HepG2 (cell line): ENCODE measurements at regions not wholly inside any gene's neighbourhood (a gene's known extent, or its start where the extent isn't known, plus 50 kb on each side); places are given as distances from the start of the nearest gene placed in this dataset.

Experiments used
- CREB1 ChIP-seq, 2 experiments: fragments of 450-650 bp in 1 of 2; IDR thresholded peaks; 2 replicates each; pipeline ENCODE4 v1.6.1; 2016 to 2017; ENCODE audit warnings: control low read depth in 1 of 2, mild to moderate bottlenecking in 1 of 2, missing compliant biosample characterization in 1 of 2, missing genetic modification characterization in 1 of 2
- HNF4A ChIP-seq: sonication (generic); formaldehyde crosslinking; IDR thresholded peaks from 2 replicates; pipeline ENCODE4 v1.4.0; 2020; ENCODE audit warnings: missing genetic modification reagents
- JUN ChIP-seq: sonication (generic); formaldehyde crosslinking; IDR thresholded peaks from 2 replicates; pipeline ENCODE4 v1.4.0; 2020; ENCODE audit warnings: mild to moderate bottlenecking, missing genetic modification reagents
- NFIC ChIP-seq: IDR thresholded peaks from 2 replicates; pipeline ENCODE4 v1.6.1; 2012; ENCODE audit warnings: mild to moderate bottlenecking, low read length, inconsistent platforms
- PAF1 ChIP-seq: IDR thresholded peaks from 2 replicates; pipeline ENCODE4 v1.6.1; 2016; ENCODE audit warnings: missing genetic modification reagents, missing compliant biosample characterization
- POLR2A ChIP-seq, 2 experiments: IDR thresholded peaks; 2 replicates each; pipeline ENCODE4 v1.6.1; 2011; ENCODE audit warnings: low read depth in 2 of 2, low read length in 2 of 2, mild to moderate bottlenecking in 1 of 2, moderate library complexity in 1 of 2; ENCODE audit not compliant: insufficient read depth in 1 of 2
- RXRA ChIP-seq: sonication (generic); formaldehyde crosslinking; IDR thresholded peaks from 2 replicates; pipeline ENCODE4 v1.5.1; 2020; ENCODE audit warnings: missing genetic modification reagents
- TBX3 ChIP-seq: fragments of 450-650 bp; IDR thresholded peaks from 2 replicates; pipeline ENCODE4 v1.6.1; 2017; ENCODE audit warnings: antibody characterized with exemption, mild to moderate bottlenecking, inconsistent platforms, borderline replicate concordance
- ZNF3 ChIP-seq: IDR thresholded peaks from 2 replicates; pipeline ENCODE4 v1.7.0; 2017; ENCODE audit warnings: inconsistent platforms
- ZNF331 ChIP-seq: sonication (generic); formaldehyde crosslinking; IDR thresholded peaks from 2 replicates; pipeline ENCODE4 v1.4.0; 2020; ENCODE audit warnings: missing genetic modification reagents
- ZNF792 ChIP-seq: IDR thresholded peaks from 2 replicates; pipeline ENCODE4 v1.6.1; 2016
- TF ChIP-seq, protein P1 (sequence below): sonication (generic); formaldehyde crosslinking; IDR thresholded peaks from 2 replicates; pipeline ENCODE4 v1.8.1; 2022; ENCODE audit warnings: low read depth, mild to moderate bottlenecking, missing genetic modification reagents
- TF ChIP-seq, protein P2 (sequence below): IDR thresholded peaks from 2 replicates; pipeline ENCODE4 v1.6.1; 2016; ENCODE audit warnings: low read depth, control low read depth
- TF ChIP-seq, protein P3 (sequence below): sonication (generic); formaldehyde crosslinking; IDR thresholded peaks from 2 replicates; pipeline ENCODE4 v1.4.0; 2020; ENCODE audit warnings: missing genetic modification reagents
- TF ChIP-seq, protein P4 (sequence below): sonication (generic); formaldehyde crosslinking; IDR thresholded peaks from 2 replicates; pipeline ENCODE4 v1.5.0; 2020; ENCODE audit warnings: missing genetic modification reagents
- TF ChIP-seq, protein P5 (sequence below): IDR thresholded peaks from 2 replicates; pipeline ENCODE4 v1.6.1; 2016; ENCODE audit warnings: low read depth, missing genetic modification reagents, missing compliant biosample characterization

DNA sequence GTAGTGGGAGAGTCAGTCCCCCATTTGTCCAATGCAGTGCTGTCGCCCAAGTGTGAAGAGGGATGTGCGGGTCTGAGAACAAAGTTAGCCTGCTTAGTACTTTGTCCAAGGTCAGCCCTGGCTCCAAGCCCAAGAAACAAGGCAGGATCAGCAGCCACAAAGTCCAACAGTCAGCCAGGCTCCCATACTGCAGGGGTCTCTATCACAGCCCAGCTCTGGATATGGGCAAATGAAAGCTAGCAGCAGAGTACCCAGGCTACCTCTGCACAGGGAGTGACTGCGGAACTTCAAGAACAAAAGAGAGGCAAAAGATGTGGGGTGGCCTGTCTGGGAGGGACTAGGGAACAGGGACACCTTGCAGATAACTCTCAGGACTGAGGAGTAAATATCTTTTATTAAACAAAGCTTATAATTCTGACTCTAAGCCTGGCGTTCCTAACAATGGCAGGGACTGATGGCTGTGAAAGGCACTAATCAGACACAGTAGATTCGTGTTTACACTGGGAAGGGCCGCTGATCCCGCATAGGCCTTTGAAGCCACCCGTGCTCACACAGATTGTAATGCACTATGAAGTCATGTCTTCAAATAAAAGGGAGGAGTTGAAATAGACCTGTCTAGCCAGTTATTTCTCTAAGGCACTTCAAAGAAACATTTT, 91.0 kb upstream of the EEA1 start (continued):
- TF ChIP-seq RXRA (CRISPR knock-in tag): peak; percentile 76; the same call in 1 of the 2 replicates
- no peak for TF ChIP-seq CREB1 (IDR thresholded peaks at IDR 0.05)
- 0 out of 2 replicates have a peak, but pooled peaks have one; percentile 34 for TF ChIP-seq CREB1 (CRISPR knock-in tag; IDR thresholded peaks at IDR 0.05)
- peak; percentile 79 for TF ChIP-seq NFIC
- peak; percentile 40; the same call in 1 of the 2 replicates for TF ChIP-seq JUN (CRISPR knock-in tag)
- TF ChIP-seq, protein P1, sequence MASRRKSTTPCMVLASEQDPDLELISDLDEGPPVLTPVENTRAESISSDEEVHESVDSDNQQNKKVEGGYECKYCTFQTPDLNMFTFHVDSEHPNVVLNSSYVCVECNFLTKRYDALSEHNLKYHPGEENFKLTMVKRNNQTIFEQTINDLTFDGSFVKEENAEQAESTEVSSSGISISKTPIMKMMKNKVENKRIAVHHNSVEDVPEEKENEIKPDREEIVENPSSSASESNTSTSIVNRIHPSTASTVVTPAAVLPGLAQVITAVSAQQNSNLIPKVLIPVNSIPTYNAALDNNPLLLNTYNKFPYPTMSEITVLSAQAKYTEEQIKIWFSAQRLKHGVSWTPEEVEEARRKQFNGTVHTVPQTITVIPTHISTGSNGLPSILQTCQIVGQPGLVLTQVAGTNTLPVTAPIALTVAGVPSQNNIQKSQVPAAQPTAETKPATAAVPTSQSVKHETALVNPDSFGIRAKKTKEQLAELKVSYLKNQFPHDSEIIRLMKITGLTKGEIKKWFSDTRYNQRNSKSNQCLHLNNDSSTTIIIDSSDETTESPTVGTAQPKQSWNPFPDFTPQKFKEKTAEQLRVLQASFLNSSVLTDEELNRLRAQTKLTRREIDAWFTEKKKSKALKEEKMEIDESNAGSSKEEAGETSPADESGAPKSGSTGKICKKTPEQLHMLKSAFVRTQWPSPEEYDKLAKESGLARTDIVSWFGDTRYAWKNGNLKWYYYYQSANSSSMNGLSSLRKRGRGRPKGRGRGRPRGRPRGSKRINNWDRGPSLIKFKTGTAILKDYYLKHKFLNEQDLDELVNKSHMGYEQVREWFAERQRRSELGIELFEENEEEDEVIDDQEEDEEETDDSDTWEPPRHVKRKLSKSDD: 0 out of 2 replicates have a peak, but pooled peaks have one; percentile 23
- peak; percentile 55 for TF ChIP-seq HNF4A (CRISPR knock-in tag)
- TF ChIP-seq ZNF331 (CRISPR knock-in tag): peak; percentile 43; the same call in 1 of the 2 replicates
- TF ChIP-seq, protein P2, sequence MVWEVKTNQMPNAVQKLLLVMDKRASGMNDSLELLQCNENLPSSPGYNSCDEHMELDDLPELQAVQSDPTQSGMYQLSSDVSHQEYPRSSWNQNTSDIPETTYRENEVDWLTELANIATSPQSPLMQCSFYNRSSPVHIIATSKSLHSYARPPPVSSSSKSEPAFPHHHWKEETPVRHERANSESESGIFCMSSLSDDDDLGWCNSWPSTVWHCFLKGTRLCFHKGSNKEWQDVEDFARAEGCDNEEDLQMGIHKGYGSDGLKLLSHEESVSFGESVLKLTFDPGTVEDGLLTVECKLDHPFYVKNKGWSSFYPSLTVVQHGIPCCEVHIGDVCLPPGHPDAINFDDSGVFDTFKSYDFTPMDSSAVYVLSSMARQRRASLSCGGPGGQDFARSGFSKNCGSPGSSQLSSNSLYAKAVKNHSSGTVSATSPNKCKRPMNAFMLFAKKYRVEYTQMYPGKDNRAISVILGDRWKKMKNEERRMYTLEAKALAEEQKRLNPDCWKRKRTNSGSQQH (CRISPR knock-in tag): peak; percentile 49; the same call in 1 of the 2 replicates
- no peak; a peak in 1 of 4 replicates for TF ChIP-seq POLR2A (IDR thresholded peaks at IDR 0.05; ENCODE audit: insufficient read depth in 1 of 2, low read depth in 2 of 2, low read length in 2 of 2)
- TF ChIP-seq, protein P3, sequence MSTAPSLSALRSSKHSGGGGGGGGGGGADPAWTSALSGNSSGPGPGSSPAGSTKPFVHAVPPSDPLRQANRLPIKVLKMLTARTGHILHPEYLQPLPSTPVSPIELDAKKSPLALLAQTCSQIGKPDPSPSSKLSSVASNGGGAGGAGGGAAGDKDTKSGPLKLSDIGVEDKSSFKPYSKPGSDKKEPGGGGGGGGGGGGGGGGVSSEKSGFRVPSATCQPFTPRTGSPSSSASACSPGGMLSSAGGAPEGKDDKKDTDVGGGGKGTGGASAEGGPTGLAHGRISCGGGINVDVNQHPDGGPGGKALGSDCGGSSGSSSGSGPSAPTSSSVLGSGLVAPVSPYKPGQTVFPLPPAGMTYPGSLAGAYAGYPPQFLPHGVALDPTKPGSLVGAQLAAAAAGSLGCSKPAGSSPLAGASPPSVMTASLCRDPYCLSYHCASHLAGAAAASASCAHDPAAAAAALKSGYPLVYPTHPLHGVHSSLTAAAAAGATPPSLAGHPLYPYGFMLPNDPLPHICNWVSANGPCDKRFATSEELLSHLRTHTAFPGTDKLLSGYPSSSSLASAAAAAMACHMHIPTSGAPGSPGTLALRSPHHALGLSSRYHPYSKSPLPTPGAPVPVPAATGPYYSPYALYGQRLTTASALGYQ (CRISPR knock-in tag): peak; percentile 86
- TF ChIP-seq, protein P4, sequence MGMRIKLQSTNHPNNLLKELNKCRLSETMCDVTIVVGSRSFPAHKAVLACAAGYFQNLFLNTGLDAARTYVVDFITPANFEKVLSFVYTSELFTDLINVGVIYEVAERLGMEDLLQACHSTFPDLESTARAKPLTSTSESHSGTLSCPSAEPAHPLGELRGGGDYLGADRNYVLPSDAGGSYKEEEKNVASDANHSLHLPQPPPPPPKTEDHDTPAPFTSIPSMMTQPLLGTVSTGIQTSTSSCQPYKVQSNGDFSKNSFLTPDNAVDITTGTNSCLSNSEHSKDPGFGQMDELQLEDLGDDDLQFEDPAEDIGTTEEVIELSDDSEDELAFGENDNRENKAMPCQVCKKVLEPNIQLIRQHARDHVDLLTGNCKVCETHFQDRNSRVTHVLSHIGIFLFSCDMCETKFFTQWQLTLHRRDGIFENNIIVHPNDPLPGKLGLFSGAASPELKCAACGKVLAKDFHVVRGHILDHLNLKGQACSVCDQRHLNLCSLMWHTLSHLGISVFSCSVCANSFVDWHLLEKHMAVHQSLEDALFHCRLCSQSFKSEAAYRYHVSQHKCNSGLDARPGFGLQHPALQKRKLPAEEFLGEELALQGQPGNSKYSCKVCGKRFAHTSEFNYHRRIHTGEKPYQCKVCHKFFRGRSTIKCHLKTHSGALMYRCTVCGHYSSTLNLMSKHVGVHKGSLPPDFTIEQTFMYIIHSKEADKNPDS (CRISPR knock-in tag): no peak
- no peak for TF ChIP-seq ZNF3 (CRISPR knock-in tag)
- peak; percentile 56; the same call in 1 of the 2 replicates for TF ChIP-seq ZNF792 (CRISPR knock-in tag)
- TF ChIP-seq, protein P5, sequence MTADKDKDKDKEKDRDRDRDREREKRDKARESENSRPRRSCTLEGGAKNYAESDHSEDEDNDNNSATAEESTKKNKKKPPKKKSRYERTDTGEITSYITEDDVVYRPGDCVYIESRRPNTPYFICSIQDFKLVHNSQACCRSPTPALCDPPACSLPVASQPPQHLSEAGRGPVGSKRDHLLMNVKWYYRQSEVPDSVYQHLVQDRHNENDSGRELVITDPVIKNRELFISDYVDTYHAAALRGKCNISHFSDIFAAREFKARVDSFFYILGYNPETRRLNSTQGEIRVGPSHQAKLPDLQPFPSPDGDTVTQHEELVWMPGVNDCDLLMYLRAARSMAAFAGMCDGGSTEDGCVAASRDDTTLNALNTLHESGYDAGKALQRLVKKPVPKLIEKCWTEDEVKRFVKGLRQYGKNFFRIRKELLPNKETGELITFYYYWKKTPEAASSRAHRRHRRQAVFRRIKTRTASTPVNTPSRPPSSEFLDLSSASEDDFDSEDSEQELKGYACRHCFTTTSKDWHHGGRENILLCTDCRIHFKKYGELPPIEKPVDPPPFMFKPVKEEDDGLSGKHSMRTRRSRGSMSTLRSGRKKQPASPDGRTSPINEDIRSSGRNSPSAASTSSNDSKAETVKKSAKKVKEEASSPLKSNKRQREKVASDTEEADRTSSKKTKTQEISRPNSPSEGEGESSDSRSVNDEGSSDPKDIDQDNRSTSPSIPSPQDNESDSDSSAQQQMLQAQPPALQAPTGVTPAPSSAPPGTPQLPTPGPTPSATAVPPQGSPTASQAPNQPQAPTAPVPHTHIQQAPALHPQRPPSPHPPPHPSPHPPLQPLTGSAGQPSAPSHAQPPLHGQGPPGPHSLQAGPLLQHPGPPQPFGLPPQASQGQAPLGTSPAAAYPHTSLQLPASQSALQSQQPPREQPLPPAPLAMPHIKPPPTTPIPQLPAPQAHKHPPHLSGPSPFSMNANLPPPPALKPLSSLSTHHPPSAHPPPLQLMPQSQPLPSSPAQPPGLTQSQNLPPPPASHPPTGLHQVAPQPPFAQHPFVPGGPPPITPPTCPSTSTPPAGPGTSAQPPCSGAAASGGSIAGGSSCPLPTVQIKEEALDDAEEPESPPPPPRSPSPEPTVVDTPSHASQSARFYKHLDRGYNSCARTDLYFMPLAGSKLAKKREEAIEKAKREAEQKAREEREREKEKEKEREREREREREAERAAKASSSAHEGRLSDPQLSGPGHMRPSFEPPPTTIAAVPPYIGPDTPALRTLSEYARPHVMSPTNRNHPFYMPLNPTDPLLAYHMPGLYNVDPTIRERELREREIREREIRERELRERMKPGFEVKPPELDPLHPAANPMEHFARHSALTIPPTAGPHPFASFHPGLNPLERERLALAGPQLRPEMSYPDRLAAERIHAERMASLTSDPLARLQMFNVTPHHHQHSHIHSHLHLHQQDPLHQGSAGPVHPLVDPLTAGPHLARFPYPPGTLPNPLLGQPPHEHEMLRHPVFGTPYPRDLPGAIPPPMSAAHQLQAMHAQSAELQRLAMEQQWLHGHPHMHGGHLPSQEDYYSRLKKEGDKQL: peak; percentile 83; the same call in 1 of the 2 replicates
- no peak for TF ChIP-seq PAF1 (CRISPR knock-in tag)
- TF ChIP-seq TBX3: peak; percentile 72; the same call in 1 of the 2 replicates
